ENCODE measurements at regions not wholly inside any gene's neighbourhood (a gene's known extent, or its start where the extent isn't known, plus 50 kb on each side); places are given as distances from the start of the nearest gene placed in this dataset.
"Not testable (repeated sequence)": the region's sequence is repeated elsewhere in the genome, so short reads cannot be mapped to it uniquely, and the experiment has no call there.

DNA sequence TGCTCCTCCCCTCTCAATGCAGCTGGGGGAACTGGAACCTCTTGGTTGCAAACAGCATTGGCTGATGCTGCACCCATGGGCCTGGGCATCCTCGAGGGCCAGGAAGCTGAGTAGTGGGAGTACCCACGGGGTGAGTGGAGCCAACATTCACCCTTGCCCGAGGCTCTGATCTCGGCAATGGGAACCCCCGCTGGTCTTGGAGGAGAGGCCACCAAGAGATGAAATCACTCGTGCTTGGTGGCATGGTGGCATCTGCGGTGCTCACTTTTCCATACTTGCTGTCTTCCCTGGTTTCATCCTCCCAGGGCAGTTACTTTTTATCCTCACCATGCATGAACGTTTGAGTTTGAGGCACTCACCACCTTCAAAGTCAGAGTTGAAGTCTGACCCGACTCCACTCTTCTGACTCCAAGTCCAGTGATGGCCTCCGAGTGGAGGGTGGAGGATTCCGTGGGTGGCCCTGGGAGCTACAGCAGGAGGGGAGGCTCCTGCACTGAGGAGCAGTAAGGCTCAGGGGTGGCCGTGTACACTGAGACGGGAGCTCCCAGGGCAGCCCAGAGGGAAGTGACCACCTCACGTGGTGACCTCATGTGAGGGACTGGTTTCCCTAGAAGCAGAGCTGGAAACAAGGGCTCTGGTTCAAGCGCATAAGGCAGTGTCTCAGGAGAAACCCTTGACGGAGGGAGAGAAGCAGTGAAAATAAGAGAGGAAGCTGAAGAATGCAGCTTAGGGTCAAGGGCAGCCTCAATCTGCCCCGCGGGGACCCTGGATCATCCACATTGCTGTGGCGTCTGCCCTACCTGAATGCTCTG lies 349.1 kb downstream of the TCERG1L start:
- no peak for DNase-seq

DNA sequence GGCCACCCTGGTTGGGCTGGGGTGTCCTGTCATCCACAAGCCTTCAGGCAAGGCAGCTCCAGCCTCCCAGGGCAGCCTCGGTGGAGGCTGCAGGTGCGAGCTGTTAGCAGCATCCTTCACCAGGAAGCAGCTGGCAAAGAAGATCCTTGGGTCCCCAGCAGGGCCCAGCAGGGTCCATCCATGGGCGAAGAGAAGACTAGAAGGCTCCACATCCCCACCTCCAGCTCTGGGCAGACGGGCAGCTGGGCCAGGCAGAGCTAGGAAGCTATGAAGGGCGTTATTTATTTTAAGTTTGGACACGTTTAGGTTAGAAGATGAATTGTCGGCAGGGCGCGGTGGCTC lies 348.5 kb downstream of the TCERG1L start:
- DNase-seq: no peak

DNA sequence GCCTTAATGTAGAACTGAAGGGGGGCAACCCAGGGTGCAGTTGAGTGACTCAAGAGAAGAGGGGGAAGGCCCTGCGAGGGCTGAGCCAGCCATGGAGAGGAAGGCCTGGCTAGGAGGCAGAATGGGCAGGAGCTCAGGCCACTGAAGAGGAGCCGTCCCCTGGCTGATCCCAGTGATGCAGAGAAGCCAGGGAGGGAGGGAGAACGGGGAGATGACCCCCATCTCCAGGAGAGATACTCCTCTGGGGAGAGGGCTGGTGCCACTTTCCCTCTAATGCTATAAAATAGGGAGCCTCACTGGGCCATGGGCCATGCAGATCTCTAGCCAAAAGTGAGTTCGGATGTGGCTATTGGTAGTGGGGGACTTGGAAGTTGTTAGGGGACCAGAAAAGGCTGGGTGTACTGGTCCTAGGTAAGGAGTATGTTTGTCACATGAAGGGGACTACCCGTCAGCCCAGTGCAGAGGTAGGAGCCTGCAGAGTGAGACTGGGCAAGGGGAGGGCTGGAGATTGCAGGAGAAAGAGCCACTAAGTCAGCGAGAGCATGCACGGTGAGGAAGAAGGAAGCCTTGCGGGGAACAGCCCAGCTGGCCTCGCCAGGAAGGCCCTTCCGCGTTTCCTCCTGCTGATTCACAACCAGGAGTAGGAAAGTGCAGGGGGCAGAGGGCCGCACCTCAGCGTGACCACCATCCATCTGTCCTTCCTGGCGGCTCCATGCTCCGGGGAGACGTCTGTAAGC lies 347.6 kb downstream of the TCERG1L start:
- no peak for DNase-seq

DNA sequence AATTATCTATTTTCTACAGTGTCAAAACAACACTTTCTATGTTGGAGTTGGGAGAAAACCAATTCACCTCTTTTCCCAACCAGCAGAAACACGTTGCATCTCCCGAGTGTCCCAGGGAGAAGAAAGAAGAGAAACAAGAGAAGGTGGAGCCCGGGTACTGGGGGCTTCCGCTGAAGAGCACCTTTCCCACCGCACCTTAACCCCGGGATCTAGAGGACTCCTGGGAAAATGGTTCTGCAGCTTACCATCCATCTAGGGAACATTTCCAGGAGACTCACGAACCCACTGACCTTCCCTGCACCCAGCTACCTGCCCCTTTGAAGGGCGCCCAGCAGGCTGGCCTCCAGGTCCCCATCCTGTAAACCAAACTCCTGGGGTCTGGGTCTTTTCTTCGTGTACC lies 346.8 kb downstream of the TCERG1L start:
- DNase-seq: no peak

DNA sequence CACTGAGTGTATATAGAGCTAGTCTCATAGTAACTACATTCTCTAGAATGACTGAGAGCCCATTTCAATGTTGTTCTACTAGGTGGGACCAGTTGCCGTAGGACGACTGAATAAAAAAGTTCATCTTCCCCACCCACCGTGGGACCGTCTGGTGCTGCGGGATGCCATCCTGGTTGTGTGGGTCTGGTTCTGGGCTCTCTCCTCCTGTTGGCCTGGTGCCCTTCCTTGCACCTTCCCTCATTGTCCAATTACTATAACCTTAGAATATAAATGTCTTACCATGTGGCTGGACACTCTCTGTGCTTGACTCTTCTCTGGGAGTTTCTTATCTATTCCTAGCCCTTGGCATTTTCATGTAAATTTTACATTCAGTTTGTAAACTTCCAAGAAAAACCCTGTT lies 344.4 kb downstream of the TCERG1L start:
- no peak for DNase-seq

DNA sequence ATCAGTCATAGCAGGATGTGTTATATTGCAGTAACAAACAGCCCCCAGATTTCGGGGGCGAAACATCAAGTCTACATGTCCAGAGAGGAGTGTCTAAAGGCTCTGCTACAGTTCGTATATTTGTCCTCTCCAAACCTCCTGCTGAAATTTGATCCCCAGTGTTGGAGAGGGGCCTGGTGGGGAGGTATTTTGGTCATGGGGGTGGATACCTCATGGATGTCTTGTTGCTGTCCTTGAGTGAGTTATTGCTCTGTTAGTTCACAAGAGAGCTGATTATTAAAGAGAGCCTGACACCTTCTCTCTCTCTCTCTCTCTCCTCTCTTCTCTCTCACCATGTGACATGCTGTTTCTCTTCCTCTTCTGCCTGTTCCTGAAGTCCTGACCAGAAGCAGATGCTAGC lies 343.7 kb downstream of the TCERG1L start:
- no peak for DNase-seq

DNA sequence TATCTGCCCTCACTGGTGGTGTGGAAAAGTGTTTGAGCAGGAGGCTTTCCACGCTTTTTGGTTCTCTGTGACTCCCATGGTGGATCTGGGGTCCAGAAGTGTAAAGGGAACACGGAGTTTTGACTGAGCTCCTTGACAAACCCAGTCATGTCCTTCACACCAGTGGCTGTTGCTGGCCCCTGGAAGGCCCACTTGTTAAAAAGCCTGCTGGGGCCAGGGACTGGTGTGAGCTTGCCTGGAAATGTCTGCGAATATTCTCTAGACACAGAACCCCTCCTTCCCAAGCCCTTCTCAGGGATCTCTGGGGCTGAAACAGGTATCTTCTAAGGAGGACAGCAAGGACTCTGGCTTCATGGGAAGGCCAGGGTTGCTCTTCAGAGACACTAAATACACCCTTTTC lies 343.0 kb downstream of the TCERG1L start:
- DNase-seq: no peak

DNA sequence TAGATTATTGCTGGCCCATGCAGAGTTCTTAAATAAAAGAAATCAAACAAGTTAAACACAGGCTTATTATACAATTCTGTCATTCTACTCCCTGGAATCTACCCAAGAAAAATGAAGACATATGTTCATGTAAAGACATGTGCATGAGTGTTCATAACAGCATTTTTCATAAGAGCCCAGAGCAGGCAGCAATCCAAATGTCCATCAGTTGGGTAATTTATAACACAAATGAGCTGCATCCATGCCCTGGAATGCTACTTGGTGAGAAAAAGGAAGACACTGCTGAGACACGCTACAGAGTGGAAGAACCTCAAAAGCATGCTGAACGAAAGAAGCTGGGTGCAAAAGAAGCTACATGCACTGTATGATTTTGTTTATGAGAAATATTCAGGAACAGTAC lies 342.6 kb downstream of the TCERG1L start:
- DNase-seq: no peak

DNA sequence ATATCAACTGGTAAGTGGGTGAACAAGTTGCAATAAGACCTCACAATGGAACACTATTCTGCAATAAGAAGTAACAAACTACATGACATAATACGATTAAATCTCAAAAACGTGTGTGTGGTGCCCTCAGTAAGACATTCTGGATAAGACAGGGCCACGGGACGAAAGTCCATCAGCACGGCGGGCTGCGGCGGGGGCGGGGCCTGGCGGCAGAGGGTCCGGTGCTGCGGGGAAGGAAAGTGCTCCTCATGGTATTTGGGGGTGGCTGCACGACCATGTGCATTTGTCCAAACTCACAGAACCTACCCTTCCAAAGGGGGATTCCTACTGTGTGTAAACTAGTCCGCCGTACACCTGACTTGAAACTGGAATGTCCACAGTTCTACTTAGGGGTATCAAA lies 341.8 kb downstream of the TCERG1L start:
- DNase-seq: no peak

DNA sequence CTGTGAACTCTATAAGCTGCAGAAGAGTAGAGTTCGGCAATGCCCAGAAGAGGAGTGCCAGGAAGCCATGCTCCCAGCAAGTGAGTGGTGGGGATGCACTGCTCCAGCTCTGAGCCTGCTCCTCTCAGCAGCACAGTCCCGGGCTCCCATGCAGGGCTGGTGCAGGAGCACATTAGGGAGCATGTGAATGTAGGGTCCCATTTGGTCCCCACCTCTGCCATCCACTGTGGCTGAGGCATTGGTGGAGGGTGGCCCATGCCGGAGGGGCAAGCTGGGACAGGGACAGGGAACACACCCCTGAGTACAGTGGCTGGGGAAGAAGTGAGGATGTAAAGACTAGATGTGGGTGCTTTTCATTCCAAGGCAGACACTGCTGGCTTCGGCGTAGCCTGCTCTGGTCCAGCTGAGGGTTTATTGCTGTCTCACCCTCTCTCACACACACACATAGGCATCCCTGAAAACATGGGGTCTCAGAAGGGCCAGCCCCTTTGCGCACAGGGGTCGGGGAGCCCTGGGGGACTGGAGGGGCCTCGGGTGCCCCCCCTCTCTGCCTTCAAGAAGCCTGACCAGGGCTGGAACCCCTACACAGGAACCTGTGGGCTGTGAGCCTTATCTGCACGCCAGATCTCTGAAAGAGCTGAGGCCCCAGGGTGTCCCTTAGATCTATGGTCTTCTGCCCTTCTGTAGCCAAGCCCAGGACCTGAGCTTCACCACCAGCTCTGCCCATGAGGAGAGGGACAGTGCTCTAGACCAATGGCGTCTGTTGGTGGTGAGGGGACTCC lies 341.0 kb downstream of the TCERG1L start:
- no peak for DNase-seq

DNA sequence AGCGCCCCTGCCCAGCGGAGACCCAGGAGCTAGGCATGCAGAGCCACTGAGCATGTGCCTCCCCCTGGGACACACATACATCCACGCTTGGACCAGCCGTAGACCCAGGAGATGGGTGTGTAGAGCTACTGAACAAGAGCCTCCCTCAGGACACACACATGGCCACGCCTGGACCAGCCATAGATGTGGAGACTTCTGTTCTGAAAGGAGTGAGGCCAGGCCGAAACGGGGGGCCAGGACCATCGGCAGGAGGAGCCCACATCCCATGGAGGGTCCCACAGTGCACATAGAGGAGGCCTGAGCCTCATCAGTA lies 340.4 kb downstream of the TCERG1L start:
- no peak for DNase-seq

DNA sequence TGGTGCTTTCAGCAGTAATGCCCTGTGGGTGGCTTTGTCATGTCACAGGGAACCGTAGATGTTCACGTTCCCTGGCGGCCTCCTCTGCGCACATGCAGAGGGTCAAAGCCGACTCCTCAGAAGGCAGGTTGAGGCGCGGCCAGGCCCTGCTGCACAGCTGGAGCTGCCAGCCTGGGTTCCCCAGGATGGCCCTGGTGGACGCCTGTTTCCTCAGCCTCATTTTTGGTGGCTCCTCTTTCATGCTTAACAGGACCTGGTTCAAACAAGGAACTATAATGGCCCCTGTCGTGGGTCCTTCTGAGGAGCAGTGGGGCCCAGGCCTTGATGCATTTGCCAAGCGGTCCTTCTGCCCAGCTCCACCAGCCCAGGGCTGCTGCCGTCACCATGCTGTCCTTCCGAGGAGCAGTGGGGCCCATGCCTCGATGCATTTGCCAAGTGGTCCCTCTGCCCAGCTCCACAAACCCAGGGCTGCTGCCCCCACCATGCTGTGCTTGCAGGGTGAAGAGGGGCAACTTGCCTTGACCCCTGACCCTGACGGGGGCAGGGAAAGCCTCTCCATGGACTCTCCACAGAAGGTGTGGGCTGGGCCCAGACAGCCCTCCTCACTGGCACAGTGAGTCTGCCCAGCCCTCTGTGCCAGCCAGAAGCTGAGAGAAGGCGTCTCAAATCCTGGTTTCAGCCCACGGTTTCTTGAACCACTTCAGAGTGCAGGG lies 338.2 kb downstream of the TCERG1L start:
- DNase-seq: no peak

DNA sequence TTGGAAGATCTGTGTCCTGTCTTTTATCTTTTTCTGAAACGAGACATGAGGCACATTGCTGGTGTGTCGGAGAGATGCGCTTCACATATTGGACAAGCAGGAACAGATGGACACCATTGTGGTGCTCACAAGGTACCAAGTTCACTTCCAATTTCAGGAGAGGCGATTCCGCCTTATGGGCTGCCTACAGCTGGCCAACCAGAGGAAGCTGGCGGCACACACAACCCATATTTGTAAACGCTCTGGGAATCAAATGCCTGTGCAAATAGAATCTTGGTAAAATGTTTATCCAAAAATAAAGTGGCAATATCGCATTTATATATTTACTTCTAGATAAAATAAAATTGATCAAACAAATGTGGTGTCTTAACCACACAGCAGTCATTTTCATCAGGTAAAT lies 337.4 kb downstream of the TCERG1L start:
- no peak for DNase-seq

DNA sequence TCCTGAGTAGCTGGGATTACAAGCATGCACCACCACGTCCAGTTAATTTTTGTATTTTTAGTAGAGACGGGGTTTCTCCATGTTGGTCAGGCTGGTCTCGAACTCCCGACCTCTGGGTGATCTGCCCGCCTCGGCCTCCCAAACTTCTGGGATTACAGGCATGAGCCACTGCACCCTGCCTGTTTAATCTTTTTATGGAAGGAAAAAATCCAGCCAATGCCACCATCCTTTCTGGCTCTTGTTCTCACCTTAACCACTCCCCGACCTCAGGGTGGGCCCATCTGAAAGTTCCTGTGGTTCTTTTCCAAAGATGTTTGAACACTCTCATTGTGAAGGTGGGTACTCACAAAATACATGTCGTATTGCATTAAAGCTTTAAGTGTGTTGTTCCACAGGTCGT lies 336.2 kb downstream of the TCERG1L start:
- DNase-seq: not testable (repeated sequence)

DNA sequence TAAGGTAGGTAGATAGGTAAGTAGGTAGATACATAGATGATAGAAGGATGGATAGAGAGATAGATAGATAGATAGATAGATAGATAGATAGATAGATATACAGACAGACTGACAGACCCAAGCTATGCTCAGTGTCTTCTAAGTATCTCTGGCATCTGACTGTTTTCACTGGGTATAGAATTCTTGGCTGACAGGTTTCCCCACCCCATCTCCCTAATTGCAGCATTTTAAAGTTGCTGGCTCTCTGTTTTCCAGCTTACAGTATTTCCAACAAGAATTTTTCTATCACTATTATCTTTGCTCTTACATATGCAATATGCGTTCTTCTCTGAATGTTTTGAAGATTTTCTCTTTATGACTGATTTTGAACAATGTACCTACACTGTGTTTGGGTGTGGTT lies 328.7 kb downstream of the TCERG1L start:
- no peak for DNase-seq

DNA sequence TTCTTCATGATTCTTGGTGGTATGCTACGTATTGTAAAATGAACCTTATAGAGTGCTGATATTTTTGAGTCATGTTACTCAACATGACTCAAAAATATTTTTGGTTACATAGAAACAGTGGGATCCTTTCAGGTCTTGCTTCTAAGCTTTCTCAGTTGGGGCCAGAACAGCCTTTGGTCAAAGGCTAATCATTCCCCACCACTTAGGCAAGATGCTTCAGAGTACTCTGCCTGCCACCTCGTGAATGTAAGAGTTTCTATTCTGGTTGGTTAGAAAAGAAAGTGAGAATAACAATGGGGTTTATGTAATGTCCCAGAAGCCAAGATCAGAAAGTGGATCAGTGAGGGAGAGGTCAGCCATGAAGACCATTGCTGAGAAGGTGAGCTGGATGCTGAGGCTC lies 327.8 kb downstream of the TCERG1L start:
- no peak for DNase-seq

DNA sequence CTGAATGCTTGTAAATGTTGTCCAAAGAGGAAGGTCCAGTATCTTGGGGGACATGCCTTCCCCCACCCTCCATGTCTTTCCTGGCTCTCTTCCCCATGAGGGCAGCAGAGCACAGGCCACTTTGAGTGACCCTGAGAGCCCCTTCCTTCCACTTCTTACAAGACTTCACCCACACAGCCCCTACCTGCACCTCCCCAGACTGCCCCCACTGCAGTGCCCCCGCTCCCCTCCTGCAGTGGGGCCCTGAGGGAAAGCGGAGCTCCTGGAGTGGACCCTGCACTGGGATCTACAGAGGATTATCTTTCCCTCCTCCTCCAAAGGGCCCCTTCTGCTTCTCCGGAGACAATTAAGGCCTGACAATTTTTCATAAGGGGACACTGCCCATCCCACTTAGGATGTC lies 326.8 kb downstream of the TCERG1L start:
- no peak for DNase-seq

DNA sequence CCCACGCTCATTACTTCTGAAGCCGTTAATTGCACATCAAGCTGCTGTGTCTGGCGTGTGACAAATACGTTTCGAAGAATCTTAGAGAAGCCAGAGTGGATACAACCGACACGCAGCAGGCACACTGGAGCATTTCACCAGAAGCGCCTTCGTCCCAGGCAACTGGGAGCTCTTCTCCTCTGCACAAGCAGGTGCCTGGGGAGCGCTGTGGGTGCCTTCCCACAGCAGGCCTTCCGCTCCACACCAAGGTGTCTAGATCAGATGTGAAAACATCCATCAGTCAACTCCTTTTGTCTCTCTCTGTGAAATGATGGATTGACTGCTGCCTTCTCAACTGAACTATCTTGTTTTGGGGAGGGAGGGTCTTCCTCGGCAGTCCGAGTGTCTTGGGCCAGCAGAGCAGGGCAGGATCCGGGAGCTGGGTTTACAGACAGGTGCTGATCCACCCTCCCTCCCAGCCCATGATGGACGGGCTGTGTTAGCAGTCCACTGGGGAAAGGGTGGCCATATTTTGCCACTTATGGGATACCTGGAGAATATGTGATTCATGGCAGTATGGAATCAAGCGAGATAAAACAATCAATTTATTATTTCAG lies 326.3 kb downstream of the TCERG1L start:
- no peak for DNase-seq

DNA sequence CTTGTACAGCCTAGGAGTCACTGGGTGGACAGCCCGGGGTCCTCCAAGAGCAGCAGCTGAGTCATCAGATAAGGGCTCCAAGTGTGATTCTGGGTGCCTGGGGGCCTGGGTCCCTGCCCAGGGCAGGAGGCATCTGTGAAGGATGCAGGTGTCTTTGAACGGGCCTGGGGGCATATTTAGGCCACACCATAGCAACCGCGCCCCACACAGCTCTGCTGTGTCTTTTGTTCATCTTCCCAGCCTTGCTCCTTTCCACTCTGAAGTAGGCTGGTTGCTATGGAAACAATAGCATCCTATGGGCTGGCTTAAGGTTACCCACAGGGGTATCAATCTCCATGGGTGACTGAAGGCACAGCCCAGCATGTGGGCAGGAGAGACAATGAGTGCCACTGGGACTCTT lies 324.7 kb downstream of the TCERG1L start:
- DNase-seq: no peak

DNA sequence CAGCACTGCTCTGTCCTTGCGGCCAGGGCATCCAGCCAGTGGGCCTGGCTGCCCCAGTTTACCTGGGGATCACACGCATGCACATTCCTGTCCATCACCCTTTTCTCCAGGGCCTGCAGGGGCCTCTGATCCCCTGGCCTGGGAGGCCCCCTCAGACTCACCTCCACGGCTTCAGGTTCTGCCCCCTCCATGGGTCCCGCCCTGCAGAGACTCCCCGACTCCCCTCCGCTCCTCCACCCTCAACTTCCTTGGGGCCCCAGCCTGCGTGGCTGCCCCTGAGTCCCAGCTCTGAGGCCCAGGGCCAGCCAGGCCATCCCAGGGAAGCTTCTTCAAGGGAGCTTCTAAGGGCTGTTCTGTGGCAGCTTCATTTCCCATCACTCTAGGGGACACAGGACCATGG lies 324.1 kb downstream of the TCERG1L start:
- DNase-seq: no peak

DNA sequence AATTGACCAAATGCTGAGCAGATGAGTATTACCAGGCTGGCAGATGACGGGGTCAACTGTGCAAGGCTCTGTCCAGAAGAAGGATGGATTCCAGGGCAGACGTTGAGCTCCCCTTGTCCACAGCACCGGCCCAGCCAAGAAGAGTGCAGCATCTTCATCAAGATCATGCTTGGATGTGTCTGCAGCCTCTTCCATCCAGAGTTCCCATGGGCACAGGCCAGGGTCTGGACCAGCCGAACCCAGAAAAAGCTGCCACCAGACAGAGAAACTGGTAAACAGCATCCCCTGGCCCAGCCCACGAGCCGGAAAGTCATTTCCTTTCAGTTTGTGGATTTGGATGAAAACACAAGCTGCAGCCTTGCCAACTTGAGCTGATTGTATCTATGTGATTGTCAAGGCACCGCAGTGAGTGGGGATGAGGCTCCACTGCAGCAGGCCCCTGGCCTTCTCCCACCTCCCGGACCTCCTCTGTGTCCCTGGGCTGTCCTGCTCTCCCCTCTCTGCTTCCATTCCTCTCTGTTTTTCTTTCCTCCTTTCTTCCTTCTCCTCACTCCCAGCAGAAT lies 321.8 kb downstream of the TCERG1L start:
- DNase-seq: no peak

DNA sequence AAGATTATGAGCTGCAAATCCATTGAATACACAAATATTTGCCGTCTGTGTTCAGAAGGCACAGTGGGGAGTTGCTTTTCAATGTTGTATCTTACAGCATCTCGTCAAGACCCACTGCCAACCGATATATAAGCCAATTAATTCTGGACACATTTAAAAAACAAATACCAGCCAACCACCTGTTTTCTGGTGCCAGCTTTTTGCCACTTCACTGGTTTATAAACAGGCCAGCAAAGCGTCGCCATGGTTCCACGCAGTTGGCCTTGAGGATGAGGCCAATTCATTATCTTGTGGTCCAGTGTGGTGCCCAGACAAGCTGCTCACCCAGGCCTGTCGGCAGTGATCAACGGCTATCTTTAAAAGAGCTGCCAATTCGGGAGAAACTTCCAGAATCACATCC lies 321.0 kb downstream of the TCERG1L start:
- no peak for DNase-seq
